SK-N-SH (cell line): ENCODE measurements at regions not wholly inside any gene's neighbourhood (a gene's known extent, or its start where the extent isn't known, plus 50 kb on each side); places are given as distances from the start of the nearest gene placed in this dataset.

ENCODE experiments used
- EZH2phosphoT487 ChIP-seq: fragments of 200-600 bp; sonication (generic); IDR thresholded peaks from 2 replicates; pipeline ENCODE4 v1.6.1; 2017; ENCODE audit warnings: low read depth, mixed run types, mild to moderate bottlenecking, antibody characterized with exemption, moderate library complexity, borderline replicate concordance
- FOXJ3 ChIP-seq: sonication (generic); formaldehyde crosslinking; IDR thresholded peaks from 2 replicates; pipeline ENCODE4 v1.5.1; 2020; ENCODE audit warnings: mild to moderate bottlenecking, missing genetic modification reagents
- GABPA ChIP-seq: IDR thresholded peaks from 2 replicates; pipeline ENCODE4 v1.4.0; 2012; ENCODE audit warnings: low read depth, mild to moderate bottlenecking
- JUND ChIP-seq: IDR thresholded peaks from 2 replicates; pipeline ENCODE4 v1.4.0; 2012
- MAX ChIP-seq: IDR thresholded peaks from 2 replicates; pipeline ENCODE4 v1.4.0; 2012; ENCODE audit warnings: low read depth
- POLR2AphosphoS5 ChIP-seq: IDR thresholded peaks from 2 replicates; pipeline ENCODE4 v1.6.1; 2012; ENCODE audit warnings: low read depth, low read length
- RAD21 ChIP-seq: IDR thresholded peaks from 2 replicates; pipeline ENCODE4 v1.6.1; 2012; ENCODE audit warnings: mild to moderate bottlenecking, low read length
- RCOR1 ChIP-seq: fragments of 150-350 bp; IDR thresholded peaks from 2 replicates; pipeline ENCODE4 v1.6.1; 2017; ENCODE audit warnings: antibody characterized with exemption, low read length
- RFX5 ChIP-seq: IDR thresholded peaks from 2 replicates; pipeline ENCODE4 v1.6.1; 2012; ENCODE audit warnings: mild to moderate bottlenecking, improper control_type of control experiment, low read length
- TAF1 ChIP-seq: IDR thresholded peaks from 2 replicates; pipeline ENCODE4 v1.6.1; 2012; ENCODE audit warnings: low read depth, mild to moderate bottlenecking, low read length, moderate library complexity, borderline replicate concordance
- TCF12 ChIP-seq: IDR thresholded peaks from 2 replicates; pipeline ENCODE4 v1.4.0; 2012
- YY1 ChIP-seq: IDR thresholded peaks from 2 replicates; pipeline ENCODE4 v1.4.0; 2012; ENCODE audit warnings: low read depth, mild to moderate bottlenecking
- TF ChIP-seq, protein P1 (sequence below): fragments of 200-600 bp; sonication (generic); IDR thresholded peaks from 2 replicates; pipeline ENCODE4 v1.6.1; 2017; ENCODE audit warnings: antibody characterized with exemption, mild to moderate bottlenecking, moderate library complexity

DNA sequence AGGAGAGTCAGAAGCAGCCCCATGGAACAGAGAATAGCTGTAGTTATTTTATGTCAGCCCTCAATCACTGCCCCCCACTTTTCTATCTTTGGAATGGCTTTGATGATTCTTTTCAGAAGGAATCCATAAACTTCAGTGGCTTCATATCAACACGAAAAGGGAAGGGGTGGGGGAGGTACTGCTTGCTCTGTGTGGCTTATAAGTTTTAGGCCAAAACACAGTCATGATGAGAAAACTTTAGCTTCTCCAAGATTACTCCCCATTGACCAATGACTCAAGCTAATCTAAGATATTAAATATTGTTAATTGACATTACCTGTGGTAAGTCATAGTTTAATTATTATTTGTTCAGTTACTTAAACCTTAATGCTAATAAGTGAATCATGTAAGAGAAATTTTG lies 669.6 kb upstream of the FAM241A start:
- TF ChIP-seq POLR2AphosphoS5, result no peak
- TF ChIP-seq EZH2phosphoT487, result no peak
- TF ChIP-seq, protein P1, sequence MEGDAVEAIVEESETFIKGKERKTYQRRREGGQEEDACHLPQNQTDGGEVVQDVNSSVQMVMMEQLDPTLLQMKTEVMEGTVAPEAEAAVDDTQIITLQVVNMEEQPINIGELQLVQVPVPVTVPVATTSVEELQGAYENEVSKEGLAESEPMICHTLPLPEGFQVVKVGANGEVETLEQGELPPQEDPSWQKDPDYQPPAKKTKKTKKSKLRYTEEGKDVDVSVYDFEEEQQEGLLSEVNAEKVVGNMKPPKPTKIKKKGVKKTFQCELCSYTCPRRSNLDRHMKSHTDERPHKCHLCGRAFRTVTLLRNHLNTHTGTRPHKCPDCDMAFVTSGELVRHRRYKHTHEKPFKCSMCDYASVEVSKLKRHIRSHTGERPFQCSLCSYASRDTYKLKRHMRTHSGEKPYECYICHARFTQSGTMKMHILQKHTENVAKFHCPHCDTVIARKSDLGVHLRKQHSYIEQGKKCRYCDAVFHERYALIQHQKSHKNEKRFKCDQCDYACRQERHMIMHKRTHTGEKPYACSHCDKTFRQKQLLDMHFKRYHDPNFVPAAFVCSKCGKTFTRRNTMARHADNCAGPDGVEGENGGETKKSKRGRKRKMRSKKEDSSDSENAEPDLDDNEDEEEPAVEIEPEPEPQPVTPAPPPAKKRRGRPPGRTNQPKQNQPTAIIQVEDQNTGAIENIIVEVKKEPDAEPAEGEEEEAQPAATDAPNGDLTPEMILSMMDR, result no peak
- no peak for TF ChIP-seq JUND
- TF ChIP-seq FOXJ3 (CRISPR knock-in tag), result no peak
- no peak for TF ChIP-seq TCF12
- no peak for TF ChIP-seq RFX5
- no peak for TF ChIP-seq YY1
- TF ChIP-seq MAX, result no peak
- no peak for TF ChIP-seq TAF1
- TF ChIP-seq GABPA, result no peak
- no peak for TF ChIP-seq RAD21
- TF ChIP-seq RCOR1, result no peak
